22Rv1 (cell line): ENCODE measurements at regions not wholly inside any gene's neighbourhood (a gene's known extent, or its start where the extent isn't known, plus 50 kb on each side); places are given as distances from the start of the nearest gene placed in this dataset.

ENCODE experiments used
- CTCF ChIP-seq: fragments of 450-650 bp; IDR thresholded peaks from 2 replicates; pipeline ENCODE4 v1.5.1; 2017; ENCODE audit warnings: mild to moderate bottlenecking
- ZFX ChIP-seq: fragments of 450-650 bp; IDR thresholded peaks from 2 replicates; pipeline ENCODE4 v1.6.1; 2017; ENCODE audit warnings: antibody characterized with exemption, borderline replicate concordance

GRCh38 chr18:40882468-40882867, 1072.6 kb upstream of the PIK3C3 start:
- TF ChIP-seq CTCF (no peak), ZFX (no peak)
